C4-2B (cell line): ENCODE measurements at regions not wholly inside any gene's neighbourhood (a gene's known extent, or its start where the extent isn't known, plus 50 kb on each side); places are given as distances from the start of the nearest gene placed in this dataset.

Source experiments
- H3K27ac ChIP-seq: fragments of 450-650 bp; 2 replicates; pipeline ENCODE4 v1.5.1; 2017
- CTCF ChIP-seq: fragments of 450-650 bp; conservative IDR thresholded peaks from 2 replicates; pipeline ENCODE4 v1.5.1; 2017; ENCODE audit warnings: mild to moderate bottlenecking
- ZFX ChIP-seq: fragments of 450-650 bp; IDR thresholded peaks from 2 replicates; pipeline ENCODE4 v1.6.1; 2017

GRCh38 chr22:27679693-27680488 lies 121.7 kb downstream of the MN1 start:
- H3K27ac ChIP-seq: no peak overlapping the region

GRCh38 chr22:27680636-27681035 lies 120.9 kb downstream of the MN1 start:
- H3K27ac ChIP-seq: no peak overlapping the region
- TF ChIP-seq ZFX (no peak), CTCF (no peak)

More at GRCh38 chr22:27679693-27680488, 121.7 kb downstream of the MN1 start:
- TF ChIP-seq CTCF (no peak), ZFX (no peak)

- TF ChIP-seq ZFX: no peak
- TF ChIP-seq CTCF: no peak
- no peak overlapping the region for H3K27ac ChIP-seq
These were observed 120.5 kb downstream of the MN1 start for GRCh38 chr22:27681037-27681436.

GRCh38 chr22:27682437-27682836 lies 119.1 kb downstream of the MN1 start:
- H3K27ac ChIP-seq: no peak overlapping the region
- TF ChIP-seq ZFX (no peak), CTCF (no peak; the same call in 1 of the 2 replicates)

GRCh38 chr22:27684901-27685300 lies 116.7 kb downstream of the MN1 start:
- TF ChIP-seq CTCF (no peak), ZFX (no peak)

GRCh38 chr22:27685515-27685914 lies 116.0 kb downstream of the MN1 start:
- TF ChIP-seq ZFX: no peak
- TF ChIP-seq CTCF: no peak
- no peak overlapping the region for H3K27ac ChIP-seq

More at GRCh38 chr22:27684901-27685300, 116.7 kb downstream of the MN1 start:
- H3K27ac ChIP-seq: no peak overlapping the region

- H3K27ac ChIP-seq: no peak overlapping the region
- no peak for TF ChIP-seq CTCF
- TF ChIP-seq ZFX: no peak
These were observed 115.6 kb downstream of the MN1 start for GRCh38 chr22:27685970-27686369.
